Panc1 (cell line): ENCODE measurements at regions not wholly inside any gene's neighbourhood (a gene's known extent, or its start where the extent isn't known, plus 50 kb on each side); places are given as distances from the start of the nearest gene placed in this dataset.

Source experiments
- TF ChIP-seq, protein P1 (sequence below): fragments of 450-650 bp; IDR thresholded peaks from 2 replicates; pipeline ENCODE4 v1.5.1; 2017; ENCODE audit warnings: mild to moderate bottlenecking
- TF ChIP-seq, protein P2 (sequence below), 2 experiments: IDR thresholded peaks; 2 replicates each; pipeline ENCODE4 v1.6.1; 2011 to 2012; ENCODE audit warnings: low read depth in 2 of 2, control low read depth in 1 of 2, low read length in 1 of 2, mild to moderate bottlenecking in 1 of 2, moderate library complexity in 1 of 2; ENCODE audit not compliant: insufficient read depth in 1 of 2

- TF ChIP-seq, protein P1, sequence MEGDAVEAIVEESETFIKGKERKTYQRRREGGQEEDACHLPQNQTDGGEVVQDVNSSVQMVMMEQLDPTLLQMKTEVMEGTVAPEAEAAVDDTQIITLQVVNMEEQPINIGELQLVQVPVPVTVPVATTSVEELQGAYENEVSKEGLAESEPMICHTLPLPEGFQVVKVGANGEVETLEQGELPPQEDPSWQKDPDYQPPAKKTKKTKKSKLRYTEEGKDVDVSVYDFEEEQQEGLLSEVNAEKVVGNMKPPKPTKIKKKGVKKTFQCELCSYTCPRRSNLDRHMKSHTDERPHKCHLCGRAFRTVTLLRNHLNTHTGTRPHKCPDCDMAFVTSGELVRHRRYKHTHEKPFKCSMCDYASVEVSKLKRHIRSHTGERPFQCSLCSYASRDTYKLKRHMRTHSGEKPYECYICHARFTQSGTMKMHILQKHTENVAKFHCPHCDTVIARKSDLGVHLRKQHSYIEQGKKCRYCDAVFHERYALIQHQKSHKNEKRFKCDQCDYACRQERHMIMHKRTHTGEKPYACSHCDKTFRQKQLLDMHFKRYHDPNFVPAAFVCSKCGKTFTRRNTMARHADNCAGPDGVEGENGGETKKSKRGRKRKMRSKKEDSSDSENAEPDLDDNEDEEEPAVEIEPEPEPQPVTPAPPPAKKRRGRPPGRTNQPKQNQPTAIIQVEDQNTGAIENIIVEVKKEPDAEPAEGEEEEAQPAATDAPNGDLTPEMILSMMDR, result no peak
- TF ChIP-seq, protein P2, sequence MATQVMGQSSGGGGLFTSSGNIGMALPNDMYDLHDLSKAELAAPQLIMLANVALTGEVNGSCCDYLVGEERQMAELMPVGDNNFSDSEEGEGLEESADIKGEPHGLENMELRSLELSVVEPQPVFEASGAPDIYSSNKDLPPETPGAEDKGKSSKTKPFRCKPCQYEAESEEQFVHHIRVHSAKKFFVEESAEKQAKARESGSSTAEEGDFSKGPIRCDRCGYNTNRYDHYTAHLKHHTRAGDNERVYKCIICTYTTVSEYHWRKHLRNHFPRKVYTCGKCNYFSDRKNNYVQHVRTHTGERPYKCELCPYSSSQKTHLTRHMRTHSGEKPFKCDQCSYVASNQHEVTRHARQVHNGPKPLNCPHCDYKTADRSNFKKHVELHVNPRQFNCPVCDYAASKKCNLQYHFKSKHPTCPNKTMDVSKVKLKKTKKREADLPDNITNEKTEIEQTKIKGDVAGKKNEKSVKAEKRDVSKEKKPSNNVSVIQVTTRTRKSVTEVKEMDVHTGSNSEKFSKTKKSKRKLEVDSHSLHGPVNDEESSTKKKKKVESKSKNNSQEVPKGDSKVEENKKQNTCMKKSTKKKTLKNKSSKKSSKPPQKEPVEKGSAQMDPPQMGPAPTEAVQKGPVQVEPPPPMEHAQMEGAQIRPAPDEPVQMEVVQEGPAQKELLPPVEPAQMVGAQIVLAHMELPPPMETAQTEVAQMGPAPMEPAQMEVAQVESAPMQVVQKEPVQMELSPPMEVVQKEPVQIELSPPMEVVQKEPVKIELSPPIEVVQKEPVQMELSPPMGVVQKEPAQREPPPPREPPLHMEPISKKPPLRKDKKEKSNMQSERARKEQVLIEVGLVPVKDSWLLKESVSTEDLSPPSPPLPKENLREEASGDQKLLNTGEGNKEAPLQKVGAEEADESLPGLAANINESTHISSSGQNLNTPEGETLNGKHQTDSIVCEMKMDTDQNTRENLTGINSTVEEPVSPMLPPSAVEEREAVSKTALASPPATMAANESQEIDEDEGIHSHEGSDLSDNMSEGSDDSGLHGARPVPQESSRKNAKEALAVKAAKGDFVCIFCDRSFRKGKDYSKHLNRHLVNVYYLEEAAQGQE (IDR thresholded peaks at IDR 0.05; ENCODE audit: insufficient read depth in 1 of 2, low read depth in 2 of 2, low read length in 1 of 2), result no peak
Observed at GRCh38 chr4:14596028-14596427, 406.3 kb upstream of the CPEB2 start.
